ENCODE measurements at regions not wholly inside any gene's neighbourhood (a gene's known extent, or its start where the extent isn't known, plus 50 kb on each side); places are given as distances from the start of the nearest gene placed in this dataset.

- TF ChIP-seq POLR2A (IDR thresholded peaks at IDR 0.05; ENCODE audit: low read length) (no peak), GATA1 (IDR thresholded peaks at IDR 0.05; ENCODE audit: low read depth, low read length) (no peak)
- no peak for DNase-seq
Observed at GRCh38 chr20:11454966-11455799, 462.5 kb upstream of the BTBD3 start.

DNA sequence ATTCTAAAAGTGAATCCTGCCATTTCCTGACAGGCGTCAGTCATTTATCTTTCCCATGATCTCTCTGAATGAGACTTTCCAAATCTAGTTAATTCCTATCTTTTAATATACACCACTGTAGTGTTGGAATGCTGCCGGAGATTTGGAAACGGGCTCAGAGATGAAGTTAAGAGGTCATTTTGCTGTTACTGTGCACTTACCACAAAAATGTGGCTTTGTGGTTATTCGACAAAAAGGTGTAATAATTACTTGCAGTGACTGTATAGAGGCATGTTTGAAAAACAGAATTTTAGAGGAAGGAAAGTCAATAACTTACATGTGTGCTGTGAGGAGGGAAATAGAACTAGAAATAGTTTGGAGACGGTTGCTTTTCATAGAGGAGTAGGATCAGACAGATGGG is 460.2 kb upstream of the BTBD3 start:
- TF ChIP-seq GATA1 (IDR thresholded peaks at IDR 0.05; ENCODE audit: low read depth, low read length), result no peak
- no peak for TF ChIP-seq POLR2A (IDR thresholded peaks at IDR 0.05; ENCODE audit: low read length)
- no peak for DNase-seq

DNA sequence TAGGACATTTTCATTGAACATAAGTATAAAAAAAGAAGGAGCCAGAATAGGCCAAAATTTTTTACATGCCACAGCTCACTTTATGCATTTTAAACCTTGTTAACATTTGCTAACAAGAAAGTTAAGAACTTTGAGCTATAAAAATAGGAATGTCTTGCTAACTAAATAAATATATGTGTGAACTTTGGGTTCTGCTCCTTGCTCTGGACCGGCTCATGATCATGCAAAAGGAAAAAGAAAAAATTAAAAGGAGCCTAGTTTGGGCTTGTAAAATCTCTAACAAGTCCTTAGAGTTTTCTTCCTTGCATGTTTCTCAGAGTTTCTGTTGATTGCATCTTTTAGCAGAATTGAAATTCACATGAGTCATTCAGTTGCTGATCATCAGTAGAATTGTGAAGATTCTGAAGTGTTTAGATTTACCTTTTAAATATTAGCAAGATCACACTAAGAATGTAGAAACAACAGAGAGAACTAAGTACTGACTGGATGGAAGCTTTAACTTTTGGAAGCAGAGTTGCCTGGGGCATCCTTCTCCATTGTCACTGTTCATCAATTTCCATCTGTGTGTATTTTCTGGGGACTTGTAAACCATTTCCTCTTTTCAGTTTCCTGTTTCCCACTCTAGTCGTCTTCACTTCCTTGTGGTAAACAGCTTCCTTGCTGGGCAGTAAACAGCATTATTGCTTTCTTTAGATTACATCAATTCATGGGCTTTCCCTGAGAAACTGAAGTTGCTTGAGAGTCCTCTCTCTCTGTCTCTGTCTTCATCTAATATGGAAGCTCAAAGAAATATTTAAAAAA is 458.4 kb upstream of the BTBD3 start:
- DNase-seq, result no peak
- TF ChIP-seq GATA1 (IDR thresholded peaks at IDR 0.05; ENCODE audit: low read depth, low read length) (no peak), POLR2A (IDR thresholded peaks at IDR 0.05; ENCODE audit: low read length) (no peak)

DNA sequence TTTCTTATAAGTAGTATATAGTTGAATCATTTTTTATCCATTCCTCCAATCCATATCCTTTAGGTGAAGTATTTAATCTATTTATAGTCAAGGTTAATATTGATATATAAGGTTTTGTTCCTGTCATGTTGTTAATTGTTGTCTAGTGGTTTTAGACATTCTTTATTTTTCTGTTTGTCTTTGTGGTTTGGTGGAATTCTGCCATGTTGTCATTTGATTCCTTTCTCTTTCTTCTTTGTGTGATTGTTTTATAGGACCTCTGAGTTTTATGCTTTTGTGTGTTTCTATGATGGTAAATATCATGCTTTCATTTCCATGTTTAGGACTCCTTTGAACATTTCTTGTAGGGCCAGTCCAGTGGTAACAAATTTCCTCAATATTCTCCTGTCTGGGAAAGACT is 450.3 kb upstream of the BTBD3 start:
- TF ChIP-seq POLR2A (IDR thresholded peaks at IDR 0.05; ENCODE audit: low read length), result no peak
- TF ChIP-seq GATA1 (IDR thresholded peaks at IDR 0.05; ENCODE audit: low read depth, low read length), result no peak
- DNase-seq, result no peak

DNA sequence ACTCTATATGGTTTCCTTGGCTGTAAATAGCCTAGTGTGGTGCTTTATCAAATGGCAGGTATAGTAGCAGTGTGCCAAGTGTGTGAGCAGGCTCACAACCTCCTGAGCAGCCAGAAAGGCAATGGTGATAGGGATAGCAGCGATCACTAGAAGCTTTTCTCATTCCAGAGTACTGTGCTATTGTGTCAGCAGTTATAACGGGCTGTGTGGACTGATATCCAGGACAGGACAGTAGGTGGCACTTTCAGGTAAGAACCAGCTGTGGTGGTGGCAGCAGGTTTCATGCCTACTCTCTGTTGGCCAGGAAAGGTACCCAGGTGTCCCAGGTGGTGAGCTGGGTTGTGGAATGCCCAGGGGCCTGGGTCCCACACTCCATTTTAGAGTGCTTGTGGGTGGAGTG is 448.8 kb upstream of the BTBD3 start:
- DNase-seq, result no peak
- TF ChIP-seq GATA1 (IDR thresholded peaks at IDR 0.05; ENCODE audit: low read depth, low read length), result no peak
- TF ChIP-seq POLR2A (IDR thresholded peaks at IDR 0.05; ENCODE audit: low read length), result no peak

DNA sequence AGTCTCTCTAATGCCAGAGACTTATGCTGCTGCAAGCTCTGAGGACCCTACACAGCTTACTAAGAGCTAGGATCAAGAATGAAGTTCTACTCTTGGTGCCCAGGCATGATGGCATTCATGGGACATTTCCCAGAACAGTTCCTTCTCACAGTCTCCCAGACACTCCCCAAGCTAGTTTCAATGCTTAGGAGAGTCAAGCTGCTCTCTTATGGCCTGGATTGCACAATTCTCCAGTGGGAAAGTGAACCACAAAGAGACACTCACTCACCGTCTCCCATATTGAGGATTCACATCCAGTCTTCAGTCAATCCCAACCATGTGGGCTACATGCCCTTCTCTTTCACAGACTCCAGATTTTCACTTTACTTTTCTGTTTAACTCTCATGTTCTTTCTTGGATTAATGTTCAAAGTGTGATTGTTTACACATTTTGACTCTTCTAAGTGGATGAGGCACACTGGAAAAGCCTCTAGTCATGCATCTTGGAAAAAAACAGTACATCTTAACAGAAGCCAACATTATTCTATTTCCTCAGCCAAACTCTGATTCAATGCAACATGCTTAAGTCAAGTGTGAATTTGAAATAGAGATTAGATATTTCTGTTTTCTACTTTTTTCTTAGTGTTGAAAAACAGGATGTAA is 447.8 kb upstream of the BTBD3 start:
- DNase-seq, result no peak
- TF ChIP-seq GATA1 (IDR thresholded peaks at IDR 0.05; ENCODE audit: low read depth, low read length), result no peak
- no peak for TF ChIP-seq POLR2A (IDR thresholded peaks at IDR 0.05; ENCODE audit: low read length)

DNA sequence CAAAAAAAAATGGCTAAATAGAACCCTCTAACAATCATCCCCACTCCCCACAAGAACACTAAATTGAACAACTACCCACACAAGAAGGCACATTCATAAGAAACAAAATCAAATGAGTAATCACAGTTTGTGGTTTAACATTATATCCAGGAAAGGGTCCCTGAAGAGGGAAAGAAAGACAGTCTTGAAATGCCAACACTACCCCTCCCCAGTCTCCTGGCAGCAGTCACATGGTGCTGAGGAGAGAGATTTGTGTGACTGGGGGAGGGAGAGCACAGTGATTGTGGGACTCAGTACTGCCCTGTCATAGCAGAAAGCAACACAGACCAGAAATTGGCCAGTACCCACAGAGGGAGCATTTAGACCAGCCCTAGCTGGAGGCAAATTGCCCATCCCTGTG is 443.7 kb upstream of the BTBD3 start:
- no peak for DNase-seq
- TF ChIP-seq POLR2A (IDR thresholded peaks at IDR 0.05; ENCODE audit: low read length) (no peak), GATA1 (IDR thresholded peaks at IDR 0.05; ENCODE audit: low read depth, low read length) (no peak)

DNA sequence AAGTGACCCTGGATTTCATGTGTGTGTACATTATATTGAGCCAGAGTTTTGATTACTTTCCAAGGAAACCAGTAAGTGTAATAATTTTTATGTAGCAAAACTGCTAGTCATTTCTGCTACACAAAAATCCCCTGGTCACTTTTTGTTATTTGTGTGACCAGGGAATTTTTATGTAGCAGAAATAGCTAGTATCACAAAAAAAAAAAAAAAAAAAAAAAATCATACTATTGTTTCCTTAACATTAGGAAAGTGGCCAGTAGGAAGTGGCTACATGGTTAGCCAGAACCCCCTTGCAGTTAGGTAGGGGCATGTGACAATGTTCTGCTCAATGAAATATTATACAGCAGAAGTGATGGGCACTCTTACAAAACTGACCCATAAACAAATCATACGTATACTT is 434.0 kb upstream of the BTBD3 start:
- TF ChIP-seq POLR2A (IDR thresholded peaks at IDR 0.05; ENCODE audit: low read length), result no peak
- no peak for TF ChIP-seq GATA1 (IDR thresholded peaks at IDR 0.05; ENCODE audit: low read depth, low read length)
- no peak for DNase-seq

GRCh38 chr20:11484479-11484878 is 433.2 kb upstream of the BTBD3 start:
- no peak for TF ChIP-seq GATA1 (IDR thresholded peaks at IDR 0.05; ENCODE audit: low read depth, low read length)
- TF ChIP-seq POLR2A (IDR thresholded peaks at IDR 0.05; ENCODE audit: low read length), result no peak
- DNase-seq, result no peak

DNA sequence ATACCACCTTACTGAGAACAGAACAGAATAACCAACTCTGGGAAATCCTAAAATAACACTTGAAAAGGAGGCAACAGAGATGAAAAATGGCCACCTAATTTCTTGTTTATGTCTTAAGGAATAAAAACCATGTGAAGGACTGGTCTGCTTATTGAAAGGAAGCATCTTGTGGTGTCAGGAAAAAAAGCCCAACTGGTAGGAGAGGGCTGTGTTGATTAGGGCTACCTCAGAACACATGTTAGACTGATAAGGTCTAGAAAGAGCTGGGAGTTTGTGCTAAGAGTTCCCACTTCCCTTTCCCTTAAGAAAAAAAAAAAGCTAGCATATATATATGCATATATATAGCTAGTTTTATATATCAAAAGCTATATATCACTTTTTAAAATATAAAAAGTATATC is 425.3 kb upstream of the BTBD3 start:
- TF ChIP-seq POLR2A (IDR thresholded peaks at IDR 0.05; ENCODE audit: low read length) (no peak), GATA1 (IDR thresholded peaks at IDR 0.05; ENCODE audit: low read depth, low read length) (no peak)
- no peak for DNase-seq

DNA sequence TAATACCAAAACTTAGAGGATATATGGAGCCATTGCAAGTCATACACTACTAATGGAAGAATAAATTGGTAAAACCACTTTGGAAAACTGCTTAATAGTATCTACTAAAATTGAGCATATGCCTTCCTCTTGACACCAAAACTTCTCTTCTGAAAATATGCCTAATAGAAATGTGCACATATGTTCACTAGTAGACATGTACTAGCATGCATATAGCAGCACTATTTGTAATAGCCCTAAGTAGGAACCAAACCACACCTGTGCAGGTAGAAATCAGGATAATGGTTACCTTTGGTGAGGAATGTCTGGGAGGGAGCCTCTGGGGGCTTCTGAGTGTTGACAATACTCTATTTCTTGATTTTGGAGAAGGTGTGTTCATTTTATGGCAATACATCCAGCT is 424.8 kb upstream of the BTBD3 start:
- TF ChIP-seq GATA1 (IDR thresholded peaks at IDR 0.05; ENCODE audit: low read depth, low read length) (no peak), POLR2A (IDR thresholded peaks at IDR 0.05; ENCODE audit: low read length) (no peak)
- DNase-seq, result no peak

GRCh38 chr20:11496380-11496779 is 421.3 kb upstream of the BTBD3 start:
- DNase-seq, result no peak
- TF ChIP-seq GATA1 (IDR thresholded peaks at IDR 0.05; ENCODE audit: low read depth, low read length), result no peak
- TF ChIP-seq POLR2A (IDR thresholded peaks at IDR 0.05; ENCODE audit: low read length), result no peak

- TF ChIP-seq POLR2A (IDR thresholded peaks at IDR 0.05; ENCODE audit: low read length) (no peak), GATA1 (IDR thresholded peaks at IDR 0.05; ENCODE audit: low read depth, low read length) (no peak)
Observed at GRCh38 chr20:11497545-11497944, 420.1 kb upstream of the BTBD3 start.

DNA sequence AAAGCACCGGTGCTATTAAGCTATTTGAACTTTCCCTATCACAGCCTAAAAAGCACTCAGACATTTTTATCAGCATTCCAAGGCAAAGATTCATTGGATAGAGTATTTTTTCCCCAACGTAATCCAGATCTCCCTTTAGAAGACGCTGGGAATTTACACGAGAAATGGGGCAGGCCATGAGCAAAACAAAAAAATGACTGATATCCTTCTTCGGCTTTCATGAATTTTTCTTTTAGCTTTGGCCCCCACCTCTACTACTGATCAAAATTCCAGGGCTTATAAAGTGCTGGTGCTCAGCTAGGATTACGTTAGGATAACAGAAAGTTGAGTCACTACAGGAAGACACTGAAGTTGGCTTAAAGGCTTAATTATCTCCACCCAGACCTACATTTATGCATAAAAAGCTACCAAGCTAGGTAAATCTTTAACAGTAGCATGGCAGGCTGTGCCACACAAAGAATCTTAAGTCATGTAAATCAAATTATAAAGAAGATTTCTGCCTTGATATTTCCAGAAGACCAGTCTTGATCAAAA is 418.5 kb upstream of the BTBD3 start:
- no peak for DNase-seq
- TF ChIP-seq GATA1 (IDR thresholded peaks at IDR 0.05; ENCODE audit: low read depth, low read length) (no peak), POLR2A (IDR thresholded peaks at IDR 0.05; ENCODE audit: low read length) (no peak)

More at GRCh38 chr20:11497545-11497944, 420.1 kb upstream of the BTBD3 start:
- DNase-seq, result no peak
